Upper lobe of left lung (tissue), 6 donors: ENCODE measurements at regions not wholly inside any gene's neighbourhood (a gene's known extent, or its start where the extent isn't known, plus 50 kb on each side); places are given as distances from the start of the nearest gene placed in this dataset.

ENCODE experiments used
- ATAC-seq, 2 donors: fragments of 200-7000 bp; cut with Tn5 transposase; one replicate each; pipeline ENCODE4 v1.9.1; 2022; ENCODE audit warnings: mild to moderate bottlenecking in 2 of 2, moderate library complexity in 2 of 2; ENCODE audit not compliant: low FRiP score in 2 of 2
- DNase-seq, 2 donors: peaks; one replicate each; pipeline ENCODE4 v3.0.0-alpha.2; 2019 to 2020
- H3K27ac ChIP-seq, 4 donors: fragments of 200-600 bp; sonication (generic); one replicate each; pipeline ENCODE4 v1.5.1; 2016 to 2019
- H3K27me3 ChIP-seq, 4 donors: fragments of 200-600 bp; sonication (generic); one replicate each; pipeline ENCODE4 v1.5.1; 2017 to 2019
- H3K36me3 ChIP-seq, 4 donors: fragments of 200-600 bp; sonication (generic); one replicate each; pipeline ENCODE4 v1.5.1; 2016 to 2019
- H3K4me1 ChIP-seq, 4 donors: fragments of 200-600 bp; sonication (generic); one replicate each; pipeline ENCODE4 v1.5.1; 2018 to 2019
- H3K4me3 ChIP-seq, 4 donors: fragments of 200-600 bp; sonication (generic); one replicate each; pipeline ENCODE4 v1.5.1; 2017 to 2019; ENCODE audit warnings: mild to moderate bottlenecking in 2 of 4, moderate library complexity in 1 of 4
- H3K9me3 ChIP-seq, 4 donors: fragments of 200-600 bp; sonication (generic); one replicate each; pipeline ENCODE4 v1.5.1; 2018 to 2019
- CTCF ChIP-seq, 6 experiments: fragments of 450-650 bp in 4 of 6; fragments of 200-600 bp in 2 of 6; sonication (generic) in 2 of 6; IDR thresholded peaks; one replicate each; pipeline ENCODE4 v1.5.1; 2016 to 2019; ENCODE audit warnings: antibody characterized with exemption in 6 of 6
- EP300 ChIP-seq, 4 donors: sonication (generic); formaldehyde crosslinking; IDR thresholded peaks; one replicate each; pipeline ENCODE4 v1.5.1; 2017; ENCODE audit warnings: antibody characterized with exemption in 4 of 4, control low read depth in 2 of 4
- POLR2A ChIP-seq, 4 donors: fragments of 450-650 bp; IDR thresholded peaks; one replicate each; pipeline ENCODE4 v1.5.1; 2016 to 2017; ENCODE audit warnings: antibody characterized with exemption in 4 of 4, mild to moderate bottlenecking in 2 of 4
- POLR2AphosphoS5 ChIP-seq, 2 donors: sonication (generic); formaldehyde crosslinking; IDR thresholded peaks; one replicate each; pipeline ENCODE4 v1.5.1; 2017; ENCODE audit warnings: antibody characterized with exemption in 2 of 2
- WGBS, 2 donors: methylation state at CpG; one replicate each; pipeline ENCODE4 v1.1.5; 2017 to 2018; 5-methylcytosine and 5-hydroxymethylcytosine counted together
- donor health status: DM: no; HTN: no; CAD: no; lungs with moderate emphysema.
- donor health status: DM: no; HTN: yes; CAD: no; lungs with severe emphysema.

- H3K27me3 ChIP-seq: no peaks in the 10 kb centered on the region
- no peaks in the 10 kb centered on the region for H3K9me3 ChIP-seq
- no peaks in the 10 kb centered on the region for H3K36me3 ChIP-seq
- 48 to 51% methylated on average over 8 to 10 of the region's 10 CpGs for WGBS, 2 donors
- DNase-seq (no peak), ATAC-seq (no peak)
- no peaks in the 10 kb centered on the region for H3K4me1 ChIP-seq
- no peak overlapping the region for H3K27ac ChIP-seq
- H3K4me3 ChIP-seq: no peak overlapping the region
- TF ChIP-seq POLR2AphosphoS5 (IDR thresholded peaks at IDR 0.05) (no peak), POLR2A (IDR thresholded peaks at IDR 0.05) (no peak), EP300 (IDR thresholded peaks at IDR 0.05) (no peak), CTCF (IDR thresholded peaks at IDR 0.05) (no peak)
Measured at GRCh38 chr17:74024871-74025531, 178.5 kb upstream of the RPL38 start.

DNA sequence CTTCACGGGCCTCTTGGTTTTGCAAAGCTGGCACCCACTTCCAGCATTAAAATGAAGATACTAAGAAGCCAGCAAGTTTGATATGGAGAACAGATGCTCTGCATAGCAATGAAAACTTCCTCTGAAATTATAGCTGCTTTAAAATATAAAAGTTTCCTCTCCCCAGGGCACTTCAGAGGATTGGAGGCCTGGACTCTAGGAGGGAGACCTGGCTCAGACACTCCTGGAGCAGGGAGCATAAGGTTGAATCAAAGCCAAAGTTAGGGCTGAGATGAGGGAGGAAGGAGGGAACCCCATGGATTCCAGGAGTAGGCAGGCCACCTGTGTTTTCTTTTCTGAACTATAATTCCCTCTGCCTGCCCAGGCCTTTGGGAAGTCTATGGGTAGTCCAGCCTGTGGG lies 176.0 kb upstream of the RPL38 start:
- DNase-seq: no peak
- Histone ChIP-seq H3K9me3 (no peaks in the 10 kb centered on the region), H3K27me3 (no peaks in the 10 kb centered on the region), H3K4me1 (no peaks in the 10 kb centered on the region), H3K27ac (no peak overlapping the region), H3K36me3 (no peaks in the 10 kb centered on the region), H3K4me3 (no peak overlapping the region)
- TF ChIP-seq EP300 (IDR thresholded peaks at IDR 0.05) (no peak), POLR2A (IDR thresholded peaks at IDR 0.05) (no peak), CTCF (IDR thresholded peaks at IDR 0.05) (no peak), POLR2AphosphoS5 (IDR thresholded peaks at IDR 0.05) (no peak)
- WGBS, 2 donors: 50 to 57% methylated on average over 1 of the region's 1 CpG
- no peak for ATAC-seq

- Histone ChIP-seq H3K27me3 (no peaks in the 10 kb centered on the region), H3K27ac (no peak overlapping the region), H3K9me3 (no peaks in the 10 kb centered on the region), H3K36me3 (no peaks in the 10 kb centered on the region), H3K4me3 (no peak overlapping the region), H3K4me1 (no peaks in the 10 kb centered on the region)
- no peak for TF ChIP-seq POLR2A (IDR thresholded peaks at IDR 0.05)
- TF ChIP-seq CTCF (IDR thresholded peaks at IDR 0.05): no peak
- TF ChIP-seq EP300 (IDR thresholded peaks at IDR 0.05): no peak
- ATAC-seq (no peak), DNase-seq (no peak)
- 76 to 79% methylated on average over 9 to 18 of the region's 18 CpGs for WGBS, 2 donors
Measured at GRCh38 chr17:74028354-74029116, 174.9 kb upstream of the RPL38 start.

DNA sequence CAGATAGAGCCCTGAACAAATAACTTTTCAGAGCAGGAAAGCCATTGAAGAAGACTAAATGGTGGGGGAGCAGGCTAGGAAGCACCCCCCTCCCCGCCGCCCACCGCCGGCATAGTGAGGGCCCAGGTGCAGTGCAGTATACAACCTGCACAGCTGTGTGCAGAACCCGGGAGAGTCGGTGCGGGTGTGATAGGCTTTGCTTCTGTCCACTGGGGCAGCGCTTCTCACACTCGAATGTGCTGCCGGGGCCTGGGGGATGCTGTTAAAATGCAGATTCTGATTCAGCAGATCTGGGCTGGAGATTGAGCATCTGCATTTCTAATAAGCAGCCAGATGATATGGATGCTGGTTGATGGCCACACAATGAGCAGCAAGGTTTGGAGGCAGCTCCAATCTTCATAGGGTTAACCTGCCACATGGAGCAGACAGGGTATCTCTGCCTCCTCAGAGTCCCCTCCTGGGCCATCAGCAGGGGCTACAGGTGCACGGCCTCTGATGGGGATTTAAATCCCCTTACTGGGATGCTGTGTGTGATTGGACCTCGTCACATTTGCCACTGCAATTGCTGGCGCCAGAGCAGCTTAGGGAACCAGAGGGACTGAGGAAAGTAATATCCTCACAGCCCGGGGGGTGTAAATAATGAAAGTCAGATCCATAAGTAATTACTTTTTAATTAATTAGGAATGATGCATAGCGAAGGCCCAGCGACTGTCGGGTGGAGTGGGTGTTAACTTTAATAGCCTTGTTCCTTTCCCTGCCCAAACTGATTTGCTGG lies 172.0 kb upstream of the RPL38 start:
- H3K4me1 ChIP-seq: no peaks in the 10 kb centered on the region
- WGBS, 2 donors: 76 to 77% methylated on average over 16 to 17 of the region's 17 CpGs
- no peak overlapping the region for H3K4me3 ChIP-seq
- ATAC-seq (no peak), DNase-seq (no peak)
- H3K36me3 ChIP-seq: no peaks in the 10 kb centered on the region
- TF ChIP-seq POLR2A (IDR thresholded peaks at IDR 0.05): no peak
- TF ChIP-seq EP300 (IDR thresholded peaks at IDR 0.05): no peak
- no peak for TF ChIP-seq CTCF (IDR thresholded peaks at IDR 0.05)
- TF ChIP-seq POLR2AphosphoS5 (IDR thresholded peaks at IDR 0.05): no peak
- H3K27ac ChIP-seq: no peak overlapping the region
- H3K9me3 ChIP-seq: no peaks in the 10 kb centered on the region
- H3K27me3 ChIP-seq: no peaks in the 10 kb centered on the region
